PFSK-1 (cell line): ENCODE measurements at regions not wholly inside any gene's neighbourhood (a gene's known extent, or its start where the extent isn't known, plus 50 kb on each side); places are given as distances from the start of the nearest gene placed in this dataset.

Experiments
- FOXP2 ChIP-seq: optimal IDR thresholded peaks from 2 replicates; pipeline ENCODE3; 2011; ENCODE audit warnings: borderline replicate concordance, control low read depth, inconsistent platforms; ENCODE audit not compliant: insufficient read depth; ENCODE audit errors: extremely low read length, extremely low read depth
- POLR2AphosphoS5 ChIP-seq: IDR thresholded peaks from 2 replicates; pipeline ENCODE4 v1.6.1; 2012; ENCODE audit warnings: low read depth, mild to moderate bottlenecking, control low read depth, low read length, moderate library complexity
- REST ChIP-seq, 2 experiments: IDR thresholded peaks; 2 replicates each; pipeline versions ENCODE4 v1.6.1 to v1.8.0; 2011 to 2012; ENCODE audit warnings: low read depth in 2 of 2, low read length in 2 of 2, control low read depth in 1 of 2, inconsistent platforms in 1 of 2, mild to moderate bottlenecking in 1 of 2, moderate library complexity in 1 of 2; ENCODE audit not compliant: insufficient read depth in 1 of 2
- SIN3A ChIP-seq: IDR thresholded peaks from 2 replicates; pipeline ENCODE4 v1.6.1; 2012; ENCODE audit warnings: mild to moderate bottlenecking, low read length, moderate library complexity, borderline replicate concordance; ENCODE audit not compliant: insufficient read depth
- TAF1 ChIP-seq: IDR thresholded peaks from 2 replicates; pipeline ENCODE4 v1.6.1; 2012; ENCODE audit warnings: low read length, control low read depth, borderline replicate concordance; ENCODE audit not compliant: insufficient read depth

- no peak for TF ChIP-seq FOXP2
- TF ChIP-seq SIN3A: no peak
- TF ChIP-seq POLR2AphosphoS5: no peak
- no peak for TF ChIP-seq REST (IDR thresholded peaks at IDR 0.05; ENCODE audit: insufficient read depth in 1 of 2, low read depth in 2 of 2, low read length in 2 of 2)
- TF ChIP-seq TAF1: no peak
These were observed 282.1 kb upstream of the BRINP3 start for GRCh38 chr1:190759807-190760206.

- TF ChIP-seq SIN3A: no peak
- no peak for TF ChIP-seq REST (IDR thresholded peaks at IDR 0.05; ENCODE audit: insufficient read depth in 1 of 2, low read depth in 2 of 2, low read length in 2 of 2)
- no peak for TF ChIP-seq POLR2AphosphoS5
- TF ChIP-seq FOXP2: no peak
- no peak for TF ChIP-seq TAF1
These were observed 284.7 kb upstream of the BRINP3 start for GRCh38 chr1:190762325-190762724.

- no peak for TF ChIP-seq SIN3A
- no peak for TF ChIP-seq TAF1
- TF ChIP-seq FOXP2: no peak
These were observed 315.2 kb upstream of the BRINP3 start for GRCh38 chr1:190792873-190793272.

- TF ChIP-seq SIN3A (no peak), REST (IDR thresholded peaks at IDR 0.05; ENCODE audit: insufficient read depth in 1 of 2, low read depth in 2 of 2, low read length in 2 of 2) (no peak), POLR2AphosphoS5 (no peak), FOXP2 (no peak), TAF1 (no peak)
These were observed 330.0 kb upstream of the BRINP3 start for GRCh38 chr1:190807629-190808028.

- TF ChIP-seq REST (IDR thresholded peaks at IDR 0.05; ENCODE audit: insufficient read depth in 1 of 2, low read depth in 2 of 2, low read length in 2 of 2) (no peak), TAF1 (no peak), FOXP2 (no peak)
These were observed 330.4 kb upstream of the BRINP3 start for GRCh38 chr1:190808035-190808434.
